ENCODE measurements at regions not wholly inside any gene's neighbourhood (a gene's known extent, or its start where the extent isn't known, plus 50 kb on each side); places are given as distances from the start of the nearest gene placed in this dataset.
A peak's percentile ranks its signal among the peaks of the same experiment; 100 is the strongest.

- TF ChIP-seq ZNF318 (IDR thresholded peaks at IDR 0.05; ENCODE audit: borderline replicate concordance in 1 of 2, low read depth in 1 of 2) (peak in 1 of 2 experiments; percentile 63; a peak in 1 of 4 replicates), IFI16 (CRISPR knock-in tag; IDR thresholded peaks at IDR 0.05) (no peak), ARID2 (IDR thresholded peaks at IDR 0.05) (no peak), ETV6 (IDR thresholded peaks at IDR 0.05; ENCODE audit: borderline replicate concordance in 1 of 2, low read depth in 2 of 2, low read length in 1 of 2) (no peak), ETV6 (CRISPR knock-in tag; IDR thresholded peaks at IDR 0.05; ENCODE audit: borderline replicate concordance) (no peak), DPF2 (IDR thresholded peaks at IDR 0.05) (peak; percentile 89), ZNF384 (IDR thresholded peaks at IDR 0.05; ENCODE audit: low read depth, low read length) (no peak), ZNF77 (CRISPR knock-in tag; IDR thresholded peaks at IDR 0.05) (no peak), NCOA6 (IDR thresholded peaks at IDR 0.05) (no peak), ZBTB7A (IDR thresholded peaks at IDR 0.05; ENCODE audit: borderline replicate concordance, control insufficient read depth, low read depth, low read length) (no peak), MIER1 (IDR thresholded peaks at IDR 0.05; ENCODE audit: low read depth) (no peak), HLTF (IDR thresholded peaks at IDR 0.05) (no peak), ZNF695 (CRISPR knock-in tag; IDR thresholded peaks at IDR 0.05) (no peak), SREBF2 (CRISPR knock-in tag; IDR thresholded peaks at IDR 0.05) (no peak), ZNF780A (CRISPR knock-in tag; IDR thresholded peaks at IDR 0.05) (no peak), POLR2AphosphoS2 (IDR thresholded peaks at IDR 0.05; ENCODE audit: low read length) (no peak), EZH2 (IDR thresholded peaks at IDR 0.05; ENCODE audit: borderline replicate concordance, low read depth, low read length) (no peak), PHF20 (IDR thresholded peaks at IDR 0.05; ENCODE audit: partially characterized antibody) (no peak), ZFP36 (IDR thresholded peaks at IDR 0.05; ENCODE audit: low read depth, low read length, partially characterized antibody) (no peak), ZNF586 (CRISPR knock-in tag; conservative IDR thresholded peaks at IDR 0.05) (no peak), TEAD2 (tag; IDR thresholded peaks at IDR 0.05) (no peak), ZBTB26 (CRISPR knock-in tag; IDR thresholded peaks at IDR 0.05) (no peak)
These were observed 147.6 kb upstream of the SPRY4 start (continued) for GRCh38 chr5:142472306-142472951.

Data from K562 (cell line).